GM21526 (cell line): ENCODE measurements at regions not wholly inside any gene's neighbourhood (a gene's known extent, or its start where the extent isn't known, plus 50 kb on each side); places are given as distances from the start of the nearest gene placed in this dataset.

ENCODE experiments used
- ATAC-seq: cut with Tn5 transposase; IDR thresholded peaks from one replicate; pipeline ENCODE4 v1.9.1; 2021; ENCODE audit warnings: moderate library complexity; ENCODE audit not compliant: unreplicated experiment, low FRiP score

GRCh38 chr1:59074598-59074997 lies 222.3 kb upstream of the FGGY start:
- ATAC-seq: no peak

GRCh38 chr1:59075021-59075420 lies 221.9 kb upstream of the FGGY start:
- no peak for ATAC-seq

- no peak for ATAC-seq
These were observed 220.3 kb upstream of the FGGY start for GRCh38 chr1:59076612-59077011.

- ATAC-seq: no peak
These were observed 219.3 kb upstream of the FGGY start for GRCh38 chr1:59077466-59078069.

- no peak for ATAC-seq
These were observed 218.7 kb upstream of the FGGY start for GRCh38 chr1:59078070-59078800.

GRCh38 chr1:59078866-59079265 lies 218.0 kb upstream of the FGGY start:
- ATAC-seq: no peak

- no peak for ATAC-seq
These were observed 217.3 kb upstream of the FGGY start for GRCh38 chr1:59079434-59080140.

GRCh38 chr1:59081181-59081580 lies 215.7 kb upstream of the FGGY start:
- no peak for ATAC-seq

- no peak for ATAC-seq
These were observed 215.1 kb upstream of the FGGY start for GRCh38 chr1:59081795-59082194.

- no peak for ATAC-seq
These were observed 212.7 kb upstream of the FGGY start for GRCh38 chr1:59083946-59084865.

GRCh38 chr1:59085101-59085500 lies 211.8 kb upstream of the FGGY start:
- no peak for ATAC-seq

GRCh38 chr1:59089036-59089798 lies 207.7 kb upstream of the FGGY start:
- no peak for ATAC-seq

- ATAC-seq: no peak
These were observed 206.9 kb upstream of the FGGY start for GRCh38 chr1:59089922-59090457.

GRCh38 chr1:59092126-59092525 lies 204.8 kb upstream of the FGGY start:
- ATAC-seq: no peak

- no peak for ATAC-seq
These were observed 202.9 kb upstream of the FGGY start for GRCh38 chr1:59094001-59094400.

- ATAC-seq: no peak
These were observed 200.4 kb upstream of the FGGY start for GRCh38 chr1:59096501-59096900.

GRCh38 chr1:59098655-59099054 lies 198.2 kb upstream of the FGGY start:
- ATAC-seq: no peak

- ATAC-seq: no peak
These were observed 196.1 kb upstream of the FGGY start for GRCh38 chr1:59100708-59101374.

- ATAC-seq: no peak
These were observed 195.4 kb upstream of the FGGY start for GRCh38 chr1:59101518-59101917.
